Peyer's patch (tissue), 4 donors: ENCODE measurements at regions not wholly inside any gene's neighbourhood (a gene's known extent, or its start where the extent isn't known, plus 50 kb on each side); places are given as distances from the start of the nearest gene placed in this dataset.

Experiments used
- DNase-seq, 3 donors: peaks; one replicate each; pipeline ENCODE4 v3.0.0-alpha.2; 2017 to 2019
- H3K27ac ChIP-seq, 4 donors: fragments of 200-600 bp; sonication (generic); one replicate each; pipeline ENCODE4 v1.5.1; 2016 to 2019
- H3K27me3 ChIP-seq, 2 donors: fragments of 200-600 bp; sonication (generic); one replicate each; pipeline ENCODE4 v1.5.1; 2019
- H3K36me3 ChIP-seq, 3 donors: fragments of 200-600 bp; sonication (generic); one replicate each; pipeline ENCODE4 v1.5.1; 2016 to 2019
- H3K4me1 ChIP-seq, 4 donors: fragments of 200-600 bp; sonication (generic); one replicate each; pipeline ENCODE4 v1.5.1; 2016 to 2019
- H3K4me3 ChIP-seq, 4 donors: fragments of 200-600 bp; sonication (generic); 1 replicate in 3 of 4; 2 replicates in 1 of 4; pipeline ENCODE4 v1.5.1; 2016 to 2019; ENCODE audit warnings: mild to moderate bottlenecking in 1 of 4
- H3K9me3 ChIP-seq, 4 donors: fragments of 200-600 bp; sonication (generic); one replicate each; pipeline ENCODE4 v1.5.1; 2016 to 2019; ENCODE audit warnings: mild to moderate bottlenecking in 1 of 4
- CTCF ChIP-seq, 6 experiments: fragments of 450-650 bp in 4 of 6; fragments of 200-600 bp in 2 of 6; sonication (generic) in 1 of 6; IDR thresholded peaks; one replicate each; pipeline ENCODE4 v1.5.1; 2017 to 2019; ENCODE audit warnings: antibody characterized with exemption in 6 of 6, mild to moderate bottlenecking in 3 of 6, moderate library complexity in 1 of 6
- POLR2A ChIP-seq, 2 donors: fragments of 450-650 bp; IDR thresholded peaks; one replicate each; pipeline ENCODE4 v1.5.1; 2017; ENCODE audit warnings: antibody characterized with exemption in 2 of 2, mild to moderate bottlenecking in 2 of 2, moderate library complexity in 2 of 2

DNA sequence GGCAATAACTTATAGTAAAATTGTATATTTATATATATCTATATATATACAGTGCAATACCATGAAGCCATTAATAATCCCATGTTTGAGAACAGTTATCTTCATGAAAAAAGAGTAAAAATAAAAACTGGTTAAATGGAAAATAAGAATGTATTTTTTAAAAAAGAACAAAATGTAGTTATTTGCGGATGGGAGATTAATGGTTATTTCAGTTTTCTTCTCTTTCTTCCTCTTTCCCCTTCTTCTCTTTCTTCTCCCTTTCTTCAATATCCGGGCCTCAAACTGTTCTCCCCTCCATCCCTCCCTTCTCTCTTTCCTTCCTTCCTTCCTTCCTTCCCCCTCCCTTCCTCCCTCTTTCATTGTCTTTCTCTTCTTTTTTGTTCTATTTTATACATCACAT is 1301.7 kb upstream of the IGFBP7 start:
- no peaks in the 10 kb centered on the region for H3K4me1 ChIP-seq
- TF ChIP-seq CTCF (IDR thresholded peaks at IDR 0.05) (no peak), POLR2A (IDR thresholded peaks at IDR 0.05) (no peak)
- H3K36me3 ChIP-seq = no peaks in the 10 kb centered on the region
- H3K9me3 ChIP-seq = no peaks in the 10 kb centered on the region
- H3K27me3 ChIP-seq = no peaks in the 10 kb centered on the region
- H3K4me3 ChIP-seq = no peak overlapping the region
- DNase-seq = no peak
- H3K27ac ChIP-seq = no peak overlapping the region

GRCh38 chr4:58406762-58407161 is 1296.6 kb upstream of the IGFBP7 start:
- Histone ChIP-seq H3K27me3 (no peaks in the 10 kb centered on the region), H3K4me3 (no peak overlapping the region), H3K9me3 (no peaks in the 10 kb centered on the region), H3K36me3 (no peaks in the 10 kb centered on the region), H3K4me1 (no peaks in the 10 kb centered on the region), H3K27ac (no peak overlapping the region)
- DNase-seq = no peak
- TF ChIP-seq CTCF (IDR thresholded peaks at IDR 0.05) (no peak), POLR2A (IDR thresholded peaks at IDR 0.05) (no peak)

- no peak for DNase-seq
- TF ChIP-seq POLR2A (IDR thresholded peaks at IDR 0.05) (no peak), CTCF (IDR thresholded peaks at IDR 0.05) (no peak)
- Histone ChIP-seq H3K4me1 (no peaks in the 10 kb centered on the region), H3K27ac (no peak overlapping the region), H3K27me3 (no peaks in the 10 kb centered on the region), H3K4me3 (no peak overlapping the region), H3K9me3 (no peaks in the 10 kb centered on the region), H3K36me3 (no peaks in the 10 kb centered on the region)
Measured at GRCh38 chr4:58368221-58368620, 1258.0 kb upstream of the IGFBP7 start.

DNA sequence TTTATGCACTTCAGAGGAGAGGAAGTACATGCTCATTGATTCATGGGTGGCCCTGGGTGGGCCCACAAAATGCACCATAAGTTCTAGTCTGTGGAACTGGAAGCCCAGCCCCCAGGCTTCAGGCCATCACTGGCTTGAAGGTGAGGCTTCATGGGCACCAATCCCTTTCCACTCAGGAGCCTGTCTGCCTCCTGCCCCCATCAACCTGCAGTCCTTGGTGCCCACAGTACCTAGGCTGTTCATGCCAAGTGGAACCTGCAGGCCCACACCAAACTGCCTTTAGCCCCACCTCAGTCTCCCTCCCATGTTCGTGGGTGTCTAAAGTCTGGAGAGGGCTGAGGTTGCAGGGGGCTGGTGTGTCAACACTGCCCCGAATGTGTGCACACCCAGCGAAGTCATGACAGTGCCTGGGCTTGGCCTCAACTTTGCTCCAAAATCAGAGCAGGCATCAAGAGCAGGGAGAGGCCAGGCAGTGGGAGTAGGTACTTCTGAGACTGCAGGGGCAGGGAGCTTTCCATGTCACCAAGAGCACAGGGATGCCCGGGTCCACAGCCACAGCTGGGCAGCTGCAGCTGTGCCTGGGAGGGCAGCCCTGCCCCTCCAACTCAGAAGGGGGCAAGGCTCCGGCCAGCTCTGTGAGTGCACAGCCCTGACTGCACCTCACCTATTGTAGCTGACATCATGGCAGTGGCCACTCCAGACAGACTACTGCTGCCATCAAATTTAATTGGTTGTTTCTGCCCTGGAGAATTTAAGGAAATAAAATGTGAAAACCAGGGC is 1250.4 kb upstream of the IGFBP7 start:
- no peak for DNase-seq
- TF ChIP-seq CTCF (IDR thresholded peaks at IDR 0.05) (no peak), POLR2A (IDR thresholded peaks at IDR 0.05) (no peak)
- H3K27me3 ChIP-seq = no peaks in the 10 kb centered on the region

GRCh38 chr4:58359590-58359989 is 1249.4 kb upstream of the IGFBP7 start:
- no peaks in the 10 kb centered on the region for H3K36me3 ChIP-seq
- H3K9me3 ChIP-seq = peaks cover 0 to 3% (median 0%) of the 10 kb centered on the region in 4 donors
- H3K4me1 ChIP-seq = no peaks in the 10 kb centered on the region
- no peaks in the 10 kb centered on the region for H3K27me3 ChIP-seq
- no peak overlapping the region for H3K27ac ChIP-seq
- no peak for DNase-seq
- no peak for TF ChIP-seq CTCF (IDR thresholded peaks at IDR 0.05)
- TF ChIP-seq POLR2A (IDR thresholded peaks at IDR 0.05) = no peak
- no peak overlapping the region for H3K4me3 ChIP-seq

More for the DNA sequence above, 1250.4 kb upstream of the IGFBP7 start:
- Histone ChIP-seq H3K36me3 (no peaks in the 10 kb centered on the region), H3K27ac (no peak overlapping the region), H3K4me1 (no peaks in the 10 kb centered on the region), H3K4me3 (no peak overlapping the region), H3K9me3 (peaks cover 0 to 3% (median 0%) of the 10 kb centered on the region in 4 donors)
